ENCODE measurements at regions not wholly inside any gene's neighbourhood (a gene's known extent, or its start where the extent isn't known, plus 50 kb on each side); places are given as distances from the start of the nearest gene placed in this dataset.

DNA sequence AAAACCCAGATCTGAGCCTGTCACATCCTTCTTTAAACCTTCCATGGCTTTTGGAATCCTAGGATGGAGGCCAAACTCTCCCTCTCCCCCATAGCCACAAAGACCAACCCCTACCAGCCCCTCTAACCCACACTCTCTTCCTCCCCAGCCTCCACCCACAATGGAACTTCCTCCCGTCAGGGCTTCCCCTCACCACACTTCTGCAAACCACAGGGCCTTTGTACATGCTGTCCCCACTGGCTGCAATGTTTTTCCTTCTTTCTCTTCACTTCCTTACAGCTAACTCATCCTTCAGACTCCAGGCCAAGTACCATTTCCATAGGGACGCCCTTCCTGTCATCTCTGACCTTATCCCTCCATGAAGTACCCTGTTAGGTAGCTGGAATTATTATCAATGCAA lies 393.5 kb downstream of the MN1 start:
- DNase-seq (ENCODE audit: low read depth, low spot score): no peak

DNA sequence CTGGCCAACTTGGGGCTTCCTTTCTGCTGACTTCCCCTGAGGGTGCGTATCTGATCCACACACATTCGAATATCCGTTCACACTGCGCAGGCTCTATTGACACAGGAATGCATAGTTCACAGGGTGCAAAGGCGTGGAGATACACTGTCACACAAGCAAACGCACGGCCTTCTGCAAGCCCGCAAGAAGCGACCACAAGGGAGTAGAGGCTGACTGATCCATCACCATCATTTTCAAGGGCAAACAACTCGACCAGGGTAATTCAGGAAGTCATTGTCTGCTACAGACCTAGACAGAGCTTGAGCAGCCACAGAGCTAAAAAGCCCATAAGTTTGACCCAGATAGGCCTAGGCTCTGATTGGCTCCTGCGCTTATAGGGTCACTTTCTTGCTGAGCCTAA lies 392.3 kb downstream of the MN1 start:
- no peak for DNase-seq (ENCODE audit: low read depth, low spot score)

DNA sequence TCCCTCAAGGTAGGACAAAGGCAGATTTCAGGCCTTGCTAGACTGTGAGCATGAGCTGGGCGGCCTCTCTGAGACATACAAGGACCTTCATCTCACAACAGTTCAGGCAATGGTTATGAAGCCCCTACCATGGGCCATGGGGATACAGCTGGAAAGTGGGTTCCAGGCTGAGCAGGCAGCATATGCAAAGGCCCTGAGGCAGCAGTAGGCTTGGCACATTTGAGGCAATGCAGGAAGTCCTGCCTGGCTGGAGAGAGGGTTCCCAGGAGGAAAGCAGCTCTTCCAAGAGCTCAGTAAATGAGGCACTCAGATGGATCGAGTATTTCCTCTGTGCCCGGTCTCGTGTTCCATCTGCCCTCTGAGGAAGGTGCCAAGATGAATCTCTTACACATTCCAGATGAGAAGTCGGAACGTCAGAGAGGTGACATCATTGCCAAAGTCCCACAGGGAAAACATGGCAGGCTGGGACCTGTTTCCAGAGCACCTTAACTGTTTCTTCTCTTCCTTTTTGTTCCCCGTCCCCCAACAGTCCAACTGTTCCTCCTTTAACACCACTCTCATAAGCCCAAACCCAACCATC lies 388.6 kb downstream of the MN1 start:
- DNase-seq (ENCODE audit: low read depth, low spot score): no peak

DNA sequence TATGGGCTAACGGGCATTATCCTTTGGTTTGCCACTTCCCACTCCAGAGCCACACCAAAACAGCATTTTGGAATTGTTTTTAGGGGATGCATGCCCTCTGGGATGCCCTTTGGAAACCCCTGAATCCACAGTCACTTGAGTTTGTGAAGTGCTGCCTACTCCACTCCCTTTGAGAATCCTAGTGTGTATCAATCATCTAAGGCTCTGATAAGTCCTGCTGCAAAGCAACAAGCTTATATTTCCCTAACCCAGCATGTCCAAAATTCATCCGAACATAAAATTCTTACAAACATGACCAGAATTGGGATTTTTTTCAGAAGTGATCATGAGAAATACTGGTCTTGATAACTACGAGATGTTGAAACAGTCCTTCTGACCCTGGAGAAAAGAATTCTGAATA lies 387.9 kb downstream of the MN1 start:
- no peak for DNase-seq (ENCODE audit: low read depth, low spot score)

DNA sequence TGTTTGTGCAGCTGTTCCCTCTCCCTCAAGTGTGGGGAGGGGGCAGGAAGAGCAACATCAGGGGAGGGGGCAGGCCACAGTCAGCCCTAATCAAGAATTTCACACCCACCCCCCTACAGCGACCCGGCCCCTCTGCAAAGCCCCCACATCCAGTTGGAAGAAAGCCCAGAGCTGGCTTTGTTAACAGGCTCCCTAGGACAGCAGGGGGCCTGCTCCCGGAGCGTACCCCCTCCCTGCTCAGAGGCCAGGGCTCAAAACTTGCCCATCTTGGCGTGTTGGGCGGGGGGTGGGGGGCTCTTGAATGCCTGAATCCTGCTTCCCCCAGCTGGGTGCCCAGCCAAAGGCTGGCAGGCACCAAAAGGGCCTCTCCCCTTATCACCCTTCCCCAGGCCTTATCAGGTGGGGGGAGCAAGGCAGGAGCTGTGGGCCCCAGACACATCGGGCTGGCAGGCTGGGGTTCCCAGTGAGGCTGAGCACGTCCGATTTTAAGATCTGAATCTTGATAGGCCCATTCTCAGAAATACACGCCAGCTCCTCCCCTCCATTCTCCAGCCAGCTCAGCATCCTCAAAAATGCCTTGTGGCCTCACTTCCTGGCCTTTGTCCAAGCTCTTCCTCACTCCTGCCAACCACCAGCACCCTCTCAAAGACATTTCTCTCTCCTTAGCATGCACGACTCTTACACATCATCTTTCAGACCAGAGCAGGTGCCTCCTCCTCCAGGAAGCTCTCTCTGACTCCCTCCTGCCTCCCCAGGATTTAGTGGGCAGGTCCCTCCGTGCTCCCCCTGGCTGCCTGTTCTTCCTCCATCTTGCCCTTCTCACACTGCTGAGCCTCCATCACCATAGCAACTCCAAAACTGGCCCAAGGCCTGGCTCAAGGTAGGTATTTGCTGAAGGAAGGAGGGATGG lies 384.8 kb downstream of the MN1 start:
- peak; percentile 64 for DNase-seq (ENCODE audit: low read depth, low spot score)

DNA sequence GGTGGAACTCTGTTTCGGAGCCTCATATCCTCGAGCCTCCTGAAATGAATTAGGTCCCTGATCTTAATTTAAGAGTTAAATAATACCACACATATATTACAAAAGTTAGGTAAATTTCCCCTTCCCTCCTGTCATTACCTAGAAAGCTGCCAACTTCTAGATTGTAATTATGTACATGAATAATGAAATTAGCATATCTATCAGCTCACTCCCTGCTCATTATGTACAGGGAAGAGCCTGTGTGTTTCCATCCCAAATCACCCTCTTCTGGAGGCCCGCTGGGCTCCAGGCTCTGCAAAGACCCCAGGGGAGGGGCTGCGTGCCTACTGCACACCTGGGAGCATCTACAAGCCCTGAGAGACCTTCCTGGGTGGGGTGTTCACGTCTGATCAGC lies 384.1 kb downstream of the MN1 start:
- no peak for DNase-seq (ENCODE audit: low read depth, low spot score)

DNA sequence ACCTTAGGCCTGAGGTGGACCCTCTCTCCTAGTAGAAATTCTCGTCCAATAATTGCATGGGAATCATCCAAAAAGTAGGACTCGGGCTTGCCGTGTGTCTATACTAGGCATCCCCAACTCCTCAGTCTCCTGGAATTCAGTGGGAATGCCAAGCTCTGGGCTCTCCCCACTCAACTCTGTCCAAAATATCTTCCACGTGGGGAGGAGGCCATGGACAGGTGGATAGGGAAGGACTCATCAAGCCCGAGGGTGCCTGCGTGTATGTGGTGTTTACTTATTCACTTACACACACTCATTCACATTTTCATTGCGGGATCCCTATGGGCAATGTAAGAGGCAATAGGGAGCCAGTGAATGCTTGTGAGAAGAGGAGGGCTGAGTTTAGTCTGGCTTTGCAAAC lies 383.3 kb downstream of the MN1 start:
- no peak for DNase-seq (ENCODE audit: low read depth, low spot score)

DNA sequence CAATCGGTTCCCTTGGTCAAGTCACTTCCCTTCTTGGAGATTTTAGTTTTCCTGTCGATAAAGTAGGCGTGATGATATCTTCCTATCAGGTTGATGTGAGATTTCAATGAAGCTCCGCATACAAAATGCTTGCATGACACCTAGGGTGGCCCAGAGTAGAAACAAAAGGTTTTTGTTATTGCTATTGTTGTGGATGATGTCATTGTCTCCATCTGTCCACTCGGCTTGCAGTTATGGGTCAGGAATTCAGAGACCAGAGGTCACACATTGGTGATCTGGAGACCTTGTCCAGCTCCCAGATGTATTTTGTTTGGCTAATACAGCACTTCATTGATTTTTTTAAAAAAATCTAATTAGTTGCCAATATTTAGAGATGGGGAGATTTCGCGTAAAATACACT lies 382.1 kb downstream of the MN1 start:
- no peak for DNase-seq (ENCODE audit: low read depth, low spot score)

DNA sequence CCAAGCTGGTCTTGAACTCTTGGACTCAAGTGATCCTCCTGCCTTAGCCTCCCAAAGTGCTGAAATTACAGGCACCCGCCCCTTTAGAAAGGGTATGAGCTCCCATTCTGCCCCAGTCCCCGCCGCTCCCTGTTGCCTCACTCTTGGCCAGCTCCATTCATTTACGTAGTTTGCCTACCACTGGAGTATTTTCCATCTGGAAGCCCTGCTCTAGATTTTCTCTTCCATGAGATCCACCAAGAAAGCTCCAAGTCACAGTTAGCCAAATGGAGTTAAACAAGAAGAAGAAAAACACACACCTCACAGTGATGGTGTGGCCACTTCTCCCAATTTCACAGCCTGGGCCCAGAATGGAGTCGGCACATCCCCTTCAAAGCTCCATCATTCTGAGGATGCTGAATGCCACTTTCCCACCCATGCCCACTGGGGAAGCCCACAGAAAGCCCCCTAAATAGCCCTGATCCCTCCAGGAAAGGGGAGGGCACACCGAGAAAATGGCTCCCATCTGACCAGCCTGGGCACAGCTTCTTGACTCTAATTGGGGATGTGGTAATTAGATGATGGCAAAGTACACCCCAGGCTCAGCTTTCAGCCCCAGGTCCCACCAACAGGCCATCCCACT lies 381.2 kb downstream of the MN1 start:
- no peak for DNase-seq (ENCODE audit: low read depth, low spot score)

DNA sequence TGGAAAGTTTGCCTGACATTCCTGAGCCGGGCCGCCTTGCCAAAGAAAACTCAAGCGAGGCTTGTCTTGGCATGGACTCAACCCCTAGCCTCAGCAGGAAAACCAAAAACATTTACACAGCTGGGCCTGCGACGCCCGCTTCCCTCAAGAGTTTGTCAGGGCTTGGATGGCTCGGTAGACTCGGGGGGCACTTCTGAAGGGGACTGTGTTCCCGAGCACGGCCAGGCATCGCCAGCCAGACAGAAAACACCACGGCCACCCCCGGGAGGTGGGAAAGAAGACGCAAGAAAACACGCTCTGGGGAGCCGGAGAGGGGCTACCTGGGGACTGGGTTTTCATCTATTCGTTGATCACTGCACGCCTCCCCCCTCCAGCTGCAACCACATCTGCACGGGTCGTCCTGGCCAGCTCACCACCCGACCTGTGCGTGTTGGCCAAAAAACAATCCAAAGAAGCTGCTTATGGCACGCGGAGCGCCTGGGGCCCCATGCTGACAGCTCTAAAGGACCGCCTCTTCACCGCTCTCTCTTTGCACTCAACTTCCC lies 380.7 kb downstream of the MN1 start:
- no peak for DNase-seq (ENCODE audit: low read depth, low spot score)

DNA sequence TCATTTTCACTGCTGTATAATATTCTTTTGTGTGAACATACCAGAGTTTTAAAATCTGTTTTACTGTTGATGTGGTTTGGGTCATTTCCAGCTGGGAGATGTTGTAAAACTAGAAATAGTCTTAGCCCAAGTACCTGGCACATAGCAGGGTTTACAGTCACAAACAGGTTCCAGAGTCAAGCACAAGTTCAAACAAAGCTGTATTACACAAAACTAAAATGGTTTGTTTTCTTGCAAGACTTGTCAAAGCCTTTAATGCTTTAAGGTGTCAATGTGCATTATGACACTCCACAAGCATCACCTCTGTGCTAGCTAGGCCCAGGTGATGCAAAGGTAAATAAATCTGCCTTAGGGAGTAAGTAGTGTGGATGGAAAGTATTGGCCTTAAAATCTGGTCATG lies 379.1 kb downstream of the MN1 start:
- no peak for DNase-seq (ENCODE audit: low read depth, low spot score)

DNA sequence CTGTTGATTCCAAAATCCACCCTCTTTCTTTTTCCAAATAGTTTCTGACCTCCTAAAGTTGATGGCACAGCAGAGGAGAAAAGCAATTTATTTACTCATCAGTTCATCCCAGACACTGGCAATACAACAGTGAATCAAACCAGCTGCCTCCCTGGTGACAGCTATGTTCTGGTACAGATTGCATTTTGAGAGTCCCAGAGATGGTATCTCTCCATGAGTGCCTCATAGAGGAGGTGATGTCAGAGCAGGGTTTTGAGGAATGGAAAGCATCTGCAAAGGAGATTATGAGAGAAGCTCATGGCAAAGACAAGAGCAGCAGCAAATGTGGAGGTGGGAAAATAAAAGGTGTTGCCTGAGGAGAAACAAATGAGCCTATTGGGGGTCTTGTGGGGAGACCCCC lies 377.2 kb downstream of the MN1 start:
- DNase-seq (ENCODE audit: low read depth, low spot score): no peak

DNA sequence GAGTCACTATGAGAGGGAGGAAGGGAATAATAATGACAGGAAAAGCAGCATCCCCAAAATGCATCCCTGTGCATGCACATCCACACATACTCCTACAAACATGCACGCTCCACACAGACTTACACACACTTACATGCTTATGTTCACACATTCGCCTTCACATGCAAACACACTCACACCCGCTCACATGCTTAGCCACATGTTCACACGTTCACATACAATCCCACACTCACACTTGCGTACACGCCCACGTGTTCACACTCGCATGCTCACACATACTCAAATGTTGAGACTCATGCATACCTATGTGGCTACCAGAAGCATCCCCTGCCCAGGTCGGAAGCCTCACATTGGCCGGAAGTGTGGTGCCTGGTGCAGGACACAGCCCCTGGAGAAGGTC lies 372.1 kb downstream of the MN1 start:
- no peak for DNase-seq (ENCODE audit: low read depth, low spot score)

DNA sequence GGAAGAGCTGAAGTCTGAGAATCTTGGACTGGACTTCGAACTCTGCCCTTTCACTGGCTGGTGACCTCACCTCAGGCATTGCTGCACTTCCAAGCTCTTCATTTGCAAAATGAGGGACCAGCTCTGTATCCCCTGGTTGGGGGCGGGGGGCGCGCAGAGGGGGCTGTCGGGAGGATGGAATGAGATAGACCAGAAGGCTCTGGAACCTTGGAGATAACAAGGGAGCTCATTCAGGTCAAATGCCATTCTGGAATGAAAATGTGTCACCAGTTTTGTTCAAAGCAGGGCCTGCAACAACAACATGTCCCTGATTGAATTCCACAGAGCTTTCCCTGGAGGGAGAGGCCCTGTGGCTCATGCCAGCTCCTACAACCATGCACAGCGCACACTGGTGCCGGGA lies 370.5 kb downstream of the MN1 start:
- no peak for DNase-seq (ENCODE audit: low read depth, low spot score)

DNA sequence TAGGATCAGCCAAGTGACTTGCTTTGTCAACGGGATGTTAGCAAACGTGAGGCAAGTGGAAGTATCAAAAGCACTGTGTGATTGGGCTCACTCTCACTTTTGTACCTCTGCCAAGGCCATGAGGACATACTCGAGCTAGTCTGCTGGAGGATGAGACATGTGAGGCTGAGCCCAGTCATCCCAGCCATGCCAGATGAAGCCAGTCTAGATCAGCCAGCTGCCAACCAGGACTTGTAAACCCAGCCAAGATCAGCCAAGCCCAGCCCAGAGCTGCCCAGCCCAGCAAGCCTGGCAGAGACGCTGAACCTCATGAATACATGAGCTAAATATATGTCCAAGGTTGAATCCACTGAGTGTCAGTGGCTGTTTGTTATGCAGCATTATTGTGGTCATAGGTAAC lies 369.7 kb downstream of the MN1 start:
- no peak for DNase-seq (ENCODE audit: low read depth, low spot score)

DNA sequence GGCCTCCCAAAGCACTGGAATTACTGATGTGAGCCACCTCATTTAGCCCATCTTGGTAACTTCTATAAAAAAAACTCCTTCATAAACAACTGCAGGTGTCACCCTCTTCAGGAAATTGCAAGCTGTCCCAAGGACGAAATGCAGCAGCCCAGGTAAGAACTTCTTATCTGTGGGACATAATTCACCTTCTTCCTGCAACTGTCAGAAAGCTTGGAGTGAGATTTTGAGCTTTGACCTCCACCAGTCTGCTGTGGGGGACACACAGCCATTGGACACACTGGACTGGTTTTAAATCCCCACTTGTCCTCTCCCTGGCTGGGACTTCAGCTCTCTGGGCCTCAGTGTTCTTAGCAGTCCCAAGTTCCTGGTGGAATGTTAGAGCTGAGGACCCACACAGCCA lies 368.5 kb downstream of the MN1 start:
- no peak for DNase-seq (ENCODE audit: low read depth, low spot score)

DNA sequence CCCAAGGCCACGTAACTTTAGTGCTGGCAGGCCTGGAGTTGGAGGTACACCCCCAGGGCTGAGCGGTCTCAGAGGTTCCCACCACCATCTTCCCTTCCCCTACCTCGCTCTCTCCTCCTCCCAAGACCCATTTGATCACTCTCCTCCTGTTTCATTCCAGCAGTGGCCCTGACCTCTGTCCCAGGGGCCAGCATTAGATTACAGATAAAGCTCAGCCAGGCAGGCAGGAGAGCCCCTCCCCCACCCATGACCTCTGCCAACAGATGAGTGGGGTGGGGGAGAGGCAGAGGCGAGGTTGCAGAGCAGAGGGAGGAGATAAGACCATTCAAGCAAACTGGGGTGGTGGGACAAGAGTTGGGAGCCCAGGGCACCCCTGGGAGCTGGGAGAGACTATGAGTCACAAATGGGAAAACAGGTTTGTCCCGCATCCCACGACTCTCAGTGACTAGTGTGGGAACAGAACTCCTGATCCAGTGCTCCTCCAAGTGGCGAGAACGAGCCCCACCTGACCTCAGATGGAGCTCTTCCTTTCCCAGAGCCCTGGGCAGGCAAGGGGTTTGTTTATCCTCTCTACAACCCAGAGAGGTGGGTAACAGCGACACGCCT lies 367.9 kb downstream of the MN1 start:
- DNase-seq (ENCODE audit: low read depth, low spot score): no peak

DNA sequence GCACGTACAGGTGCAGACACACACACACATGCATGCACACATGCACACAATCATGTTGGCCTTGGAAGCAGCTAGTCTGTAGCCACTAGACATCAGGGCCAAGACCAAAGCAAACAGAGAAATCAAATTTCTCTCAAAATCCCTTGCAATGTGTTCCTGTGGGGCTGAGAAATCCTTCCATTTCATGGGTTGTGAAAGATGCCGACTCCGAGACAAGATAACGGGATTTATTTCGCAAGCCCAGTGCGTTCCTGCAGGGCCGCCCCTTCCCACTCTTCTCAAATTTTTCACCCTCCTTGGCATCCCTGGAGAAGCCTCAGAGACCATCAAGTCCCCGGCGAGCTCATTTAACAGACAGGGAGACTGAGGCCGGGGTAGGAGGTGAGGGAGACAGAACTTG lies 366.7 kb downstream of the MN1 start:
- DNase-seq (ENCODE audit: low read depth, low spot score): no peak

DNA sequence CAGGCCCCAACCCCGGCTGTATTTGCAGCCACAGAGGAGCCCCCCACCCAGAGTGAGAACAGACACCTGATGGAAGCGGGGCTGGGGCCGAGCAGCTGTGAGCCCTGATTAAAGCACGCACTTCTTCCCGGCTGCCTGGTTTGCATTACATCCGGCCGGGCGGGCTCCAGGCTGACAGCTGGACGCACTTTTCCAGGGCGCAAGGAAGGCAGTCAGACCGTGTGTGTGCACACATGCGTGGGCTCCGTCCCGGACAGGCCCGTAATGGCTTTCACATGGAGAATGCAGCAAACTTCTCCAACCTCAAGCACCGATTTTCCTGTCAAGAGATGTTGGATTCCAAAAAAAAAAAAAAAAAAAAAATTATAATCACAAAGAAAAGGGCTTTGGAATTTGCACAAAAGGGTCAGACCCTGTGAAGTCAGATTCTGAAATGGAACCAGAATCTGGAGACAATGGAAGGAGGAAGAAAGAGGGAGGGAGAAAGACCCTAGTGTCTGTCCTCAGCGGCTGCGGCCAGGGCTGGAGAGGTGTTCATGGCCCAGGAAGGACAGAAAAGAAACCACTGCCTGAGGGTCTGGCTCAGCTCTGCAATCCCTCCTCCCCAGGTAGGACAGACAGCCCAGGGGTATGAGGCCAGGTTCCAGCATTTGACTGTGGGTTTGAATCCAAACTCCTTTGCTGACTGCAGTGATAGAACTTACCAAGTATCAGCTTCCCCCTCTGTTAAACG lies 365.5 kb downstream of the MN1 start:
- DNase-seq (ENCODE audit: low read depth, low spot score): no peak

DNA sequence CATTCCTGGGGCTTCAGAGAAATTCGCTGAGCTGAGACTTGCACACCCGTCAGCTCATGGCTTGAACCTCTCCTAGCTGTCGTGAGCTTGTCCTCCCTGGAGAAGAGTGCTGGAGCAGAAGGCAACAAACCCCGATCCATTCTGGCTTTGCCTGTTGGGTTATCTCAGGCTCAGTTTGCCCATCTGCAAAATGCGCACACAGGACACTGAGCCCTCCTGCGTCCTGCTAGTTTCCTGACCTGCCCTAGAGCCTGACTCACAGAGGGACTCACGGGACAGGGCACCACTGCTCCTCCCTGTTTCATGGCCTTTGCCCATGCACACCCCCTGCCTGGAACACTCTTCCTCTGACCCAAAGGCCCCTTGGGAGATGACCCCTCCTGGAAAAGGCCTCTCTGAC lies 365.0 kb downstream of the MN1 start:
- no peak for DNase-seq (ENCODE audit: low read depth, low spot score)

DNA sequence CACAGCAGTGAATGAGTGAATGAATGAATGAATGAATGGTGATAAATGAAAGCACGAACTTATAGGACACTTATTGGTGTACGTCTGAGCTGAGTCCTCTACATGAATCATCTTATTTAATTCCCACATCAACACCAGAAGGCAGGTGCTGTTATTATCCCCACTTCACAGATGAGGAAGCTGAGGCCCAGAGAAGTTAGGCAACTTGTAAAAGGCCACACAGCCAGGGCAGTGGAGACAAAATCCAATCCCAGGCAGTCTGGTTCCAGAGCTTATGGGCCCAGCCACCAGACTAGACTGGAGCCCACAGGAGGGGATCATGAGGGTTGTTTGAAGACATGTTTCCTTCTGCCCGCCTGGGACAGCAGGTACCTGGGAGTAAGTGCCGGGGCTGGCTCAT lies 364.0 kb downstream of the MN1 start:
- DNase-seq (ENCODE audit: low read depth, low spot score): no peak

All from iPS DF 19.7 (cell line).